HepG2 (cell line): ENCODE measurements at regions not wholly inside any gene's neighbourhood (a gene's known extent, or its start where the extent isn't known, plus 50 kb on each side); places are given as distances from the start of the nearest gene placed in this dataset.

Experiments
- ATAC-seq: fragments of 200-7000 bp; cut with Tn5 transposase; 3 replicates; pipeline ENCODE4 v1.9.1; 2020; ENCODE audit warnings: mild to moderate bottlenecking, moderate library complexity
- BruUV-seq: library from RNA; stranded (reverse); fragments of 400-500 nt; replicated peaks from 2 replicates; lab custom pipeline; 2021; lab: Mats Ljungman, UMichigan
- CTCF ChIA-PET: fragments of 300-600 bp; formaldehyde crosslinking; extraction: SDS; loops from one replicate; lab custom pipeline; 2021; ENCODE audit warnings: low total read pairs, inconsistent platforms, low intra/inter-chr PET ratio; lab: Yijun Ruan, JAX
- POLR2A ChIA-PET: fragments of 350-600 bp; sonication (Branson Sonifier 250); formaldehyde crosslinking; loops from one replicate; lab custom pipeline; 2020; ENCODE audit warnings: antibody characterized with exemption, inconsistent platforms; lab: Yijun Ruan, JAX
- DNase-seq: peaks from one replicate; pipeline ENCODE4 v3.0.0-alpha.2; 2015; ENCODE audit warnings: low spot score
- FAIRE-seq: peaks from 3 replicates; lab custom pipeline; 2011; peaks lifted over from hg19 to GRCh38; lab: Jason Lieb, UNC
- H2AFZ ChIP-seq: one replicate; pipeline ENCODE4 v1.6.1; 2011; ENCODE audit warnings: low read length, inconsistent platforms
- H3K27ac ChIP-seq: fragments of 300-600 bp; 3 replicates; pipeline ENCODE4 v1.8.0; 2011; ENCODE audit warnings: mixed run types, mild to moderate bottlenecking, mixed read lengths, low read length, inconsistent platforms; ENCODE audit not compliant: insufficient read depth; ENCODE audit errors: extremely low read length
- H3K27me3 ChIP-seq, 2 experiments: fragments of 200-600 bp in 1 of 2; 2 replicates in 1 of 2; 3 replicates in 1 of 2; pipeline versions ENCODE4 v1.6.0 to v1.8.0; 2011; ENCODE audit warnings: low read length in 2 of 2, mild to moderate bottlenecking in 2 of 2, moderate library complexity in 2 of 2, inconsistent platforms in 1 of 2; ENCODE audit not compliant: insufficient read depth in 2 of 2, control insufficient read depth in 1 of 2
- H3K36me3 ChIP-seq, 2 experiments: fragments of 200-600 bp in 1 of 2; replicated peaks in 1 of 2; 2 replicates in 1 of 2; 3 replicates in 1 of 2; pipeline versions ENCODE4 v1.5.1 to v1.8.0; 2011; ENCODE audit warnings: low read length in 2 of 2, inconsistent platforms in 1 of 2; ENCODE audit not compliant: insufficient read depth in 2 of 2, control insufficient read depth in 1 of 2
- H3K4me1 ChIP-seq: 2 replicates; pipeline ENCODE4 v1.5.1; 2012; ENCODE audit warnings: low read length, inconsistent platforms; ENCODE audit not compliant: insufficient read depth
- H3K4me2 ChIP-seq: 2 replicates; pipeline ENCODE4 v1.6.0; 2011; ENCODE audit warnings: low read depth, low read length, inconsistent platforms
- H3K4me3 ChIP-seq, 3 experiments: fragments of 200-600 bp in 1 of 3; sonication (generic), shearing (Covaris generic) in 1 of 3; replicated peaks in 1 of 3; 2 replicates each; pipeline ENCODE4 v1.5.1; 2011 to 2016; ENCODE audit warnings: low read length in 3 of 3, inconsistent platforms in 2 of 3, low read depth in 2 of 3, mild to moderate bottlenecking in 2 of 3, control low read depth in 1 of 3, mixed read lengths in 1 of 3; ENCODE audit not compliant: insufficient read depth in 1 of 3
- H3K79me2 ChIP-seq: one replicate; pipeline ENCODE4 v1.6.1; 2011; ENCODE audit warnings: low read length, inconsistent platforms; ENCODE audit not compliant: insufficient read depth
- H3K9ac ChIP-seq: 2 replicates; pipeline ENCODE4 v1.6.0; 2011; ENCODE audit warnings: mild to moderate bottlenecking, low read depth, low read length, inconsistent platforms; ENCODE audit not compliant: insufficient read depth
- H3K9me3 ChIP-seq: 2 replicates; pipeline ENCODE4 v1.5.1; 2012; ENCODE audit warnings: mild to moderate bottlenecking, low read length
- H4K20me1 ChIP-seq: 2 replicates; pipeline ENCODE4 v1.6.0; 2011; ENCODE audit warnings: inconsistent platforms, mild to moderate bottlenecking, low read length, moderate library complexity; ENCODE audit not compliant: insufficient read depth
- DNMT1 ChIP-seq: sonication (generic); formaldehyde crosslinking; IDR thresholded peaks from 2 replicates; pipeline ENCODE4 v1.5.1; 2020; ENCODE audit warnings: mild to moderate bottlenecking, missing genetic modification reagents
- EEA1 ChIP-seq: sonication (generic); formaldehyde crosslinking; IDR thresholded peaks from 2 replicates; pipeline ENCODE4 v1.5.1; 2020; ENCODE audit warnings: mild to moderate bottlenecking, missing genetic modification reagents, borderline replicate concordance
- HMGXB4 ChIP-seq, 2 experiments: sonication (generic) in 1 of 2; formaldehyde crosslinking in 1 of 2; IDR thresholded peaks; 2 replicates each; pipeline versions ENCODE4 v1.4.0 to v1.6.1; 2018 to 2020; ENCODE audit warnings: missing genetic modification reagents in 2 of 2, borderline replicate concordance in 1 of 2, low read depth in 1 of 2, mild to moderate bottlenecking in 1 of 2, missing biosample characterization in 1 of 2
- MEIS2 ChIP-seq: sonication (generic); formaldehyde crosslinking; IDR thresholded peaks from 2 replicates; pipeline ENCODE4 v1.9.0; 2021; ENCODE audit warnings: mild to moderate bottlenecking, missing genetic modification reagents
- MIXL1 ChIP-seq: IDR thresholded peaks from 2 replicates; pipeline ENCODE4 v1.6.1; 2016
- MLLT10 ChIP-seq: sonication (generic); formaldehyde crosslinking; IDR thresholded peaks from 2 replicates; pipeline ENCODE4 v1.4.0; 2020; ENCODE audit warnings: missing genetic modification reagents
- ZBED4 ChIP-seq: sonication (generic); formaldehyde crosslinking; IDR thresholded peaks from 2 replicates; pipeline ENCODE4 v1.4.0; 2020; ENCODE audit warnings: missing genetic modification reagents, borderline replicate concordance
- ZBTB44 ChIP-seq: sonication (generic); formaldehyde crosslinking; IDR thresholded peaks from 2 replicates; pipeline ENCODE4 v1.4.0; 2020; ENCODE audit warnings: missing genetic modification reagents
- ZKSCAN5 ChIP-seq: sonication (generic); formaldehyde crosslinking; IDR thresholded peaks from 2 replicates; pipeline ENCODE4 v1.5.1; 2020; ENCODE audit warnings: mild to moderate bottlenecking, missing genetic modification reagents
- ZNF263 ChIP-seq: sonication (generic); formaldehyde crosslinking; IDR thresholded peaks from 2 replicates; pipeline ENCODE4 v1.4.0; 2020; ENCODE audit warnings: missing genetic modification reagents
- ZNF281 ChIP-seq: sonication (generic); formaldehyde crosslinking; IDR thresholded peaks from 2 replicates; pipeline ENCODE4 v1.4.0; 2020; ENCODE audit warnings: missing genetic modification reagents, borderline replicate concordance
- ZNF282 ChIP-seq: fragments of 450-650 bp; IDR thresholded peaks from 2 replicates; pipeline ENCODE4 v1.6.1; 2018; ENCODE audit not compliant: partially characterized antibody
- ZNF501 ChIP-seq: sonication (generic); formaldehyde crosslinking; IDR thresholded peaks from 2 replicates; pipeline ENCODE4 v1.5.1; 2020; ENCODE audit warnings: mild to moderate bottlenecking, moderate library complexity, missing genetic modification reagents
- ZNF577 ChIP-seq: sonication (generic); formaldehyde crosslinking; IDR thresholded peaks from 2 replicates; pipeline ENCODE4 v1.4.0; 2020; ENCODE audit warnings: mild to moderate bottlenecking, low read depth, missing genetic modification reagents, borderline replicate concordance
- ZNF709 ChIP-seq: sonication (generic); formaldehyde crosslinking; IDR thresholded peaks from 2 replicates; pipeline ENCODE4 v1.5.0; 2020; ENCODE audit warnings: mild to moderate bottlenecking, missing genetic modification reagents
- WGBS: methylation state at CpG from one replicate; pipeline ENCODE4 v1.1.6; 2017; ENCODE audit warnings: low lambda C conversion rate; 5-methylcytosine and 5-hydroxymethylcytosine counted together
- in situ Hi-C: cut with HindIII; loops from 2 replicates; pipeline ENCODE4 v1.10.0; 2017; ENCODE audit warnings: low pct_unique_long_range_greater_than_20kb; ENCODE audit not compliant: extremely low pct_ligation_motif_present
- intact Hi-C: fragments of 100-400 bp; cut with micrococcal nuclease; formaldehyde crosslinking; loops from one replicate; pipeline ENCODE4 v1.10.0; 2022; ENCODE audit not compliant: unreplicated experiment

GRCh38 chr14:26959437-26959836, 361.6 kb upstream of the NOVA1 start:
- Histone ChIP-seq H3K79me2 (no peaks in the 10 kb centered on the region), H3K27me3 (no peaks in the 10 kb centered on the region), H4K20me1 (no peaks in the 10 kb centered on the region), H3K27ac (no peak overlapping the region), H3K36me3 (no peaks in the 10 kb centered on the region), H3K4me3 (no peak overlapping the region), H3K4me2 (no peak overlapping the region), H2AFZ (no peak overlapping the region), H3K4me1 (no peaks in the 10 kb centered on the region), H3K9me3 (peaks cover 88% of the 10 kb centered on the region), H3K9ac (no peak overlapping the region)
- WGBS = 2% methylated on average over 2 of the region's 2 CpGs
- ATAC-seq (no peak), FAIRE-seq (no peak), DNase-seq (no peak)
- ChIA-PET POLR2A (no interaction called here), CTCF (no interaction called here)
- in situ Hi-C loops = no loop called here
- BruUV-seq = no TSS peak
- intact Hi-C loops = no loop called here
- TF ChIP-seq MIXL1 (CRISPR knock-in tag) (no peak), ZNF263 (CRISPR knock-in tag) (no peak), ZNF709 (CRISPR knock-in tag) (no peak), ZBTB44 (CRISPR knock-in tag) (no peak), MEIS2 (CRISPR knock-in tag) (no peak), ZNF281 (CRISPR knock-in tag) (no peak), ZNF577 (CRISPR knock-in tag) (no peak), ZNF501 (CRISPR knock-in tag) (no peak), DNMT1 (no peak), ZKSCAN5 (CRISPR knock-in tag) (no peak), ZBED4 (CRISPR knock-in tag) (no peak), EEA1 (no peak), HMGXB4 (CRISPR knock-in tag; IDR thresholded peaks at IDR 0.05; ENCODE audit: borderline replicate concordance in 1 of 2, low read depth in 1 of 2) (no peak), ZNF282 (no peak), MLLT10 (no peak)
